ENCODE measurements at regions not wholly inside any gene's neighbourhood (a gene's known extent, or its start where the extent isn't known, plus 50 kb on each side); places are given as distances from the start of the nearest gene placed in this dataset.

DNA sequence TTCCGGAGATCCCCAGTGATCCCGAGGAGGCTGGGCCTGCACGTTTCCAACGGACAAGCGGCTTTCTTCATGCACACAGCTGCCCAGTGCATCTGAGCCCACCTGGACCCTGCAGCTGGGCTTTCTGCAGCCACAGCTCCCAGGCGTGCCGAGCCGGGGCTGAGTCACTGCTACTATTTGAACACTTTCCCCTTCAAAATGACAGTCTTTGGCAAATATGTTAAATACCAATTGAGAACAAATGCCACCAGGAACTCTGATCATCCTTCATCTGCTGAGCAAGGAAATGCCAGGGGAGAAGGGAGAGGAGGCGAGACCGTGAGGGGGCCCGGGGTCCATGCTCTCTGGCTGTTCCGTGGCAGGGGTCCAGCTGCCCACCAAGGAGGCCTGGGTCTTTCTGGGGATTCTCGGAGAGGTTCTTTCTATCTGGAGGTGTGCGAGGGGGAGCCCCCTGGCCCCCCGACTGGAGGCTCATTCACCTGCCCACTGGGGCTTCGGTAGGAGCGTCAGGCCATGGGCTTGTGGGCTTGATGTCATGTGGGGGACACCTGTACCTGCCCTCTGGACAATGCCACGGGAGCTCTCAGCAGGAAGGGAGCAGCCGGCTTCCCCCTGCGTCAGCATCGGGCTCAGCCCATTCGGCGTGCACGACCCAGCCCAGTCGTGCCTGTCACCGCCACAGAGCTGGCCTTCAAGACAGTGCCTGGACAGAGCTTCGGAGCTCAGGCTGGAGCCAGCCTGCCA is 159.6 kb downstream of the CTTN start:
- TF ChIP-seq EZH2 (IDR thresholded peaks at IDR 0.05; ENCODE audit: borderline replicate concordance, low read depth, low read length, poor library complexity, severe bottlenecking) = no peak
- TF ChIP-seq, protein P1, sequence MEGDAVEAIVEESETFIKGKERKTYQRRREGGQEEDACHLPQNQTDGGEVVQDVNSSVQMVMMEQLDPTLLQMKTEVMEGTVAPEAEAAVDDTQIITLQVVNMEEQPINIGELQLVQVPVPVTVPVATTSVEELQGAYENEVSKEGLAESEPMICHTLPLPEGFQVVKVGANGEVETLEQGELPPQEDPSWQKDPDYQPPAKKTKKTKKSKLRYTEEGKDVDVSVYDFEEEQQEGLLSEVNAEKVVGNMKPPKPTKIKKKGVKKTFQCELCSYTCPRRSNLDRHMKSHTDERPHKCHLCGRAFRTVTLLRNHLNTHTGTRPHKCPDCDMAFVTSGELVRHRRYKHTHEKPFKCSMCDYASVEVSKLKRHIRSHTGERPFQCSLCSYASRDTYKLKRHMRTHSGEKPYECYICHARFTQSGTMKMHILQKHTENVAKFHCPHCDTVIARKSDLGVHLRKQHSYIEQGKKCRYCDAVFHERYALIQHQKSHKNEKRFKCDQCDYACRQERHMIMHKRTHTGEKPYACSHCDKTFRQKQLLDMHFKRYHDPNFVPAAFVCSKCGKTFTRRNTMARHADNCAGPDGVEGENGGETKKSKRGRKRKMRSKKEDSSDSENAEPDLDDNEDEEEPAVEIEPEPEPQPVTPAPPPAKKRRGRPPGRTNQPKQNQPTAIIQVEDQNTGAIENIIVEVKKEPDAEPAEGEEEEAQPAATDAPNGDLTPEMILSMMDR (conservative IDR thresholded peaks at IDR 0.05; ENCODE audit: low read depth, low read length) = no peak

All from A673 (cell line).